Panc1 (cell line): ENCODE measurements at regions not wholly inside any gene's neighbourhood (a gene's known extent, or its start where the extent isn't known, plus 50 kb on each side); places are given as distances from the start of the nearest gene placed in this dataset.

Experiments
- ATAC-seq: fragments of 200-7000 bp; cut with Tn5 transposase; 2 replicates; pipeline ENCODE4 v1.9.1; 2020; ENCODE audit warnings: mild to moderate bottlenecking, moderate library complexity
- BruUV-seq: library from RNA; stranded (reverse); fragments of 400-500 nt; replicated peaks from 2 replicates; lab custom pipeline; 2021; lab: Mats Ljungman, UMichigan
- CTCF ChIA-PET: fragments of 300-600 bp; sonication (Branson Sonifier 250); formaldehyde crosslinking; loops from one replicate; lab custom pipeline; 2022; ENCODE audit warnings: antibody characterized with exemption; lab: Charles Lee
- POLR2A ChIA-PET: fragments of 300-600 bp; sonication (Branson Sonifier 250); formaldehyde crosslinking; loops from one replicate; lab custom pipeline; 2022; ENCODE audit warnings: antibody characterized with exemption; lab: Charles Lee
- DNase-seq: peaks from one replicate; pipeline ENCODE4 v3.0.0-alpha.2; 2010; ENCODE audit warnings: low read depth, low spot score
- H3K27ac ChIP-seq: 2 replicates; pipeline ENCODE4 v1.5.1; 2011; ENCODE audit warnings: mild to moderate bottlenecking, low read length, inconsistent platforms
- H3K27me3 ChIP-seq: fragments of 200-500 bp; sonication (Bioruptor generic); 2 replicates; pipeline ENCODE4 v1.6.0; 2014; ENCODE audit warnings: low read length, inconsistent platforms; ENCODE audit not compliant: control insufficient read depth, insufficient read depth
- H3K36me3 ChIP-seq: fragments of 200-500 bp; sonication (Bioruptor generic); 2 replicates; pipeline ENCODE4 v1.5.1; 2014; ENCODE audit warnings: inconsistent platforms, mild to moderate bottlenecking, low read length, moderate library complexity; ENCODE audit not compliant: control insufficient read depth, insufficient read depth
- H3K4me1 ChIP-seq: 2 replicates; pipeline ENCODE4 v1.5.1; 2011; ENCODE audit warnings: inconsistent platforms, mild to moderate bottlenecking, low read length, moderate library complexity; ENCODE audit not compliant: control insufficient read depth, insufficient read depth
- H3K4me3 ChIP-seq, 2 experiments: 2 replicates each; pipeline ENCODE4 v1.5.1; 2011 to 2012; ENCODE audit warnings: low read depth in 2 of 2, low read length in 2 of 2, mild to moderate bottlenecking in 2 of 2, inconsistent platforms in 1 of 2, moderate library complexity in 1 of 2
- H3K9me3 ChIP-seq: fragments of 200-500 bp; sonication (Bioruptor generic); 2 replicates; pipeline ENCODE4 v1.5.1; 2014; ENCODE audit warnings: low read depth, mild to moderate bottlenecking, inconsistent platforms, low read length, moderate library complexity; ENCODE audit not compliant: control insufficient read depth, insufficient read depth
- CTCF ChIP-seq: fragments of 450-650 bp; IDR thresholded peaks from 2 replicates; pipeline ENCODE4 v1.5.1; 2017; ENCODE audit warnings: mild to moderate bottlenecking
- POLR2AphosphoS5 ChIP-seq: IDR thresholded peaks from 2 replicates; pipeline ENCODE4 v1.6.1; 2012; ENCODE audit warnings: mild to moderate bottlenecking, low read depth, low read length, moderate library complexity
- REST ChIP-seq, 2 experiments: IDR thresholded peaks; 2 replicates each; pipeline ENCODE4 v1.6.1; 2011 to 2012; ENCODE audit warnings: low read depth in 2 of 2, control low read depth in 1 of 2, low read length in 1 of 2, mild to moderate bottlenecking in 1 of 2, moderate library complexity in 1 of 2; ENCODE audit not compliant: insufficient read depth in 1 of 2
- SIN3A ChIP-seq: IDR thresholded peaks from 2 replicates; pipeline ENCODE4 v1.6.1; 2012; ENCODE audit warnings: low read depth, mild to moderate bottlenecking, low read length, moderate library complexity, borderline replicate concordance; ENCODE audit not compliant: insufficient read depth
- TCF7L2 ChIP-seq: IDR thresholded peaks from 2 replicates; pipeline ENCODE4 v1.6.1; 2011; ENCODE audit warnings: mild to moderate bottlenecking, low read depth, low read length, inconsistent platforms
- in situ Hi-C: cut with HindIII; loops from 2 replicates; pipeline ENCODE4 v1.10.0; 2016; ENCODE audit warnings: low sequenced_read_pairs, low pct_unique_long_range_greater_than_20kb
- intact Hi-C: fragments of 100-400 bp; cut with micrococcal nuclease; formaldehyde crosslinking; loops from one replicate; pipeline ENCODE4 v1.10.0; 2022; ENCODE audit not compliant: unreplicated experiment

- in situ Hi-C loops (no loop called here), intact Hi-C loops (no loop called here)
- no peak for ATAC-seq
- Histone ChIP-seq H3K36me3 (no peaks in the 10 kb centered on the region), H3K4me3 (no peak overlapping the region), H3K27ac (no peak overlapping the region), H3K27me3 (no peaks in the 10 kb centered on the region), H3K9me3 (no peaks in the 10 kb centered on the region), H3K4me1 (no peaks in the 10 kb centered on the region)
- ChIA-PET CTCF (no interaction called here), POLR2A (no interaction called here)
- BruUV-seq = no TSS peak
- no peak for TF ChIP-seq CTCF
- DNase-seq = no peak
Observed at GRCh38 chr4:85268188-85268587, 206.8 kb upstream of the ARHGAP24 start.

- no TSS peak for BruUV-seq
- intact Hi-C loops (no loop called here), in situ Hi-C loops (no loop called here)
- no peak for DNase-seq
- Histone ChIP-seq H3K27me3 (no peaks in the 10 kb centered on the region), H3K9me3 (no peaks in the 10 kb centered on the region), H3K36me3 (no peaks in the 10 kb centered on the region), H3K27ac (no peak overlapping the region), H3K4me1 (no peaks in the 10 kb centered on the region), H3K4me3 (no peak overlapping the region)
- no peak for TF ChIP-seq SIN3A
- no peak for TF ChIP-seq POLR2AphosphoS5
- no peak for TF ChIP-seq CTCF
- CTCF ChIA-PET = no interaction called here
- no peak for ATAC-seq
- POLR2A ChIA-PET = no interaction called here
Observed at GRCh38 chr4:85268961-85269360, 206.0 kb upstream of the ARHGAP24 start.

GRCh38 chr4:85274955-85275354 lies 200.0 kb upstream of the ARHGAP24 start:
- in situ Hi-C loops = no loop called here
- no peaks in the 10 kb centered on the region for H3K9me3 ChIP-seq
- H3K27me3 ChIP-seq = no peaks in the 10 kb centered on the region

More at GRCh38 chr4:85274955-85275354, 200.0 kb upstream of the ARHGAP24 start:
- H3K36me3 ChIP-seq = no peaks in the 10 kb centered on the region
- ATAC-seq = no peak
- ChIA-PET POLR2A (no interaction called here), CTCF (no interaction called here)
- H3K4me1 ChIP-seq = no peaks in the 10 kb centered on the region
- TF ChIP-seq CTCF (no peak), SIN3A (no peak), POLR2AphosphoS5 (no peak), REST (IDR thresholded peaks at IDR 0.05; ENCODE audit: insufficient read depth in 1 of 2, low read depth in 2 of 2, low read length in 1 of 2) (no peak), TCF7L2 (no peak)
- intact Hi-C loops = no loop called here
- H3K27ac ChIP-seq = no peak overlapping the region
- no TSS peak for BruUV-seq
- H3K4me3 ChIP-seq = no peak overlapping the region
- no peak for DNase-seq
